ENCODE measurements at regions not wholly inside any gene's neighbourhood (a gene's known extent, or its start where the extent isn't known, plus 50 kb on each side); places are given as distances from the start of the nearest gene placed in this dataset.

DNA sequence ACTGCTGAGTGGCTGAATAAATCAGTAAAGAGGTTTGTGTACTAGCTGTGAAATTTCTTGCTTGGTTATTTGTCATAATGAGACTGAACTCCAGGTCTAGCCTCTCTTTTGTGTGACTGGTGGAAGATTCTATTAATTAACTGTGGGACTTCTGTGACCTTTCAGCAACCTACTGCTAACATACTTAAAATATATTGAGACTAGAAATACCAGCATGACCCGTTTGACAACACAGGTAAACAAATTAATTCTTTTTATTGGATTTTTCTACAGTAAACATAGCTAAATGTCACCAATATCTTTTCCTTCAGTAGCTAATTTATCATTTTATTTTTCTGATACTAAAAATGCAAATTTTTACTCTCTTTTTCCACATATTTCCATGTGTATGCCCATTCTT is 390.4 kb upstream of the KCNN2 start:
- H3K27me3 ChIP-seq (ENCODE audit: control insufficient read depth, low read length): no peaks in the 10 kb centered on the region
- H3K4me1 ChIP-seq (ENCODE audit: control insufficient read depth, low read length): no peaks in the 10 kb centered on the region
- no peaks in the 10 kb centered on the region for H3K9me2 ChIP-seq (replicated peaks; ENCODE audit: control insufficient read depth, low read length)
- TF ChIP-seq EZH2phosphoT487 (IDR thresholded peaks at IDR 0.05; ENCODE audit: borderline replicate concordance, low read length): no peak
- no peak overlapping the region for H3K27ac ChIP-seq (ENCODE audit: low read depth, low read length)
- H3F3A ChIP-seq (ENCODE audit: control insufficient read depth, insufficient read depth): no peaks in the 10 kb centered on the region
- no peaks in the 10 kb centered on the region for H3K79me2 ChIP-seq (ENCODE audit: control insufficient read depth, low read length)
- H3K4me2 ChIP-seq (ENCODE audit: low read length): no peak overlapping the region
- no peaks in the 10 kb centered on the region for H3K9me3 ChIP-seq (ENCODE audit: control insufficient read depth, insufficient read depth, low read length)
- H4K20me1 ChIP-seq (ENCODE audit: control insufficient read depth, insufficient read depth, low read depth, low read length): no peaks in the 10 kb centered on the region
- no peak overlapping the region for H3K4me3 ChIP-seq (ENCODE audit: low read length)
- no peaks in the 10 kb centered on the region for H3K36me3 ChIP-seq (ENCODE audit: control insufficient read depth, low read length)

DNA sequence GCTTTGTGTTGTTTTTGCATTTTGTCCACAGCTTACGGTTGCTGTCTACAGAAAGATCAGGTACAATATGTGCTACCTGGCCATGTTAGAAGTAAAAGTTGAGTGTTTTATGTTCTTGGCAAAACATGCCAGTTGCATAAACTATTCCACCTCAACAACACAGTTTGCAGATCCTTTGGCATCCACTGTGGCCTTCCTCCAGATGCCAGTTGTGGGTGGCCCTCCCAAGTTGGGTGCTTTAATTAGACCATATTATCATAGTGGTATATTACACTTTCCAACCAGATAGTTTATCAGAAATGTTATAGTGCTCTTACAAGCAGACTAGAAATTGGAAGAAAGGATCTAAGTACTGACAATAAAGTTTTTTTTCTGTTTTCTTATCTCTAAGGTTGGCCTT is 386.9 kb upstream of the KCNN2 start:
- H4K20me1 ChIP-seq (ENCODE audit: control insufficient read depth, insufficient read depth, low read depth, low read length): no peaks in the 10 kb centered on the region
- TF ChIP-seq, protein P1, sequence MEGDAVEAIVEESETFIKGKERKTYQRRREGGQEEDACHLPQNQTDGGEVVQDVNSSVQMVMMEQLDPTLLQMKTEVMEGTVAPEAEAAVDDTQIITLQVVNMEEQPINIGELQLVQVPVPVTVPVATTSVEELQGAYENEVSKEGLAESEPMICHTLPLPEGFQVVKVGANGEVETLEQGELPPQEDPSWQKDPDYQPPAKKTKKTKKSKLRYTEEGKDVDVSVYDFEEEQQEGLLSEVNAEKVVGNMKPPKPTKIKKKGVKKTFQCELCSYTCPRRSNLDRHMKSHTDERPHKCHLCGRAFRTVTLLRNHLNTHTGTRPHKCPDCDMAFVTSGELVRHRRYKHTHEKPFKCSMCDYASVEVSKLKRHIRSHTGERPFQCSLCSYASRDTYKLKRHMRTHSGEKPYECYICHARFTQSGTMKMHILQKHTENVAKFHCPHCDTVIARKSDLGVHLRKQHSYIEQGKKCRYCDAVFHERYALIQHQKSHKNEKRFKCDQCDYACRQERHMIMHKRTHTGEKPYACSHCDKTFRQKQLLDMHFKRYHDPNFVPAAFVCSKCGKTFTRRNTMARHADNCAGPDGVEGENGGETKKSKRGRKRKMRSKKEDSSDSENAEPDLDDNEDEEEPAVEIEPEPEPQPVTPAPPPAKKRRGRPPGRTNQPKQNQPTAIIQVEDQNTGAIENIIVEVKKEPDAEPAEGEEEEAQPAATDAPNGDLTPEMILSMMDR (IDR thresholded peaks at IDR 0.05; ENCODE audit: low read depth, low read length, poor library complexity, severe bottlenecking): no peak
- no peak for TF ChIP-seq EZH2phosphoT487 (IDR thresholded peaks at IDR 0.05; ENCODE audit: borderline replicate concordance, low read length)
- H3K4me1 ChIP-seq (ENCODE audit: control insufficient read depth, low read length): no peaks in the 10 kb centered on the region
- no peaks in the 10 kb centered on the region for H3K79me2 ChIP-seq (ENCODE audit: control insufficient read depth, low read length)
- no peaks in the 10 kb centered on the region for H3K36me3 ChIP-seq (ENCODE audit: control insufficient read depth, low read length)
- no peaks in the 10 kb centered on the region for H3K27me3 ChIP-seq (ENCODE audit: control insufficient read depth, low read length)
- no peak overlapping the region for H3K4me3 ChIP-seq (ENCODE audit: low read length)
- no peak overlapping the region for H3K27ac ChIP-seq (ENCODE audit: low read depth, low read length)
- no peaks in the 10 kb centered on the region for H3F3A ChIP-seq (ENCODE audit: control insufficient read depth, insufficient read depth)
- no peaks in the 10 kb centered on the region for H3K9me3 ChIP-seq (ENCODE audit: control insufficient read depth, insufficient read depth, low read length)
- no peak overlapping the region for H3K4me2 ChIP-seq (ENCODE audit: low read length)
- H3K9me2 ChIP-seq (replicated peaks; ENCODE audit: control insufficient read depth, low read length): no peaks in the 10 kb centered on the region

DNA sequence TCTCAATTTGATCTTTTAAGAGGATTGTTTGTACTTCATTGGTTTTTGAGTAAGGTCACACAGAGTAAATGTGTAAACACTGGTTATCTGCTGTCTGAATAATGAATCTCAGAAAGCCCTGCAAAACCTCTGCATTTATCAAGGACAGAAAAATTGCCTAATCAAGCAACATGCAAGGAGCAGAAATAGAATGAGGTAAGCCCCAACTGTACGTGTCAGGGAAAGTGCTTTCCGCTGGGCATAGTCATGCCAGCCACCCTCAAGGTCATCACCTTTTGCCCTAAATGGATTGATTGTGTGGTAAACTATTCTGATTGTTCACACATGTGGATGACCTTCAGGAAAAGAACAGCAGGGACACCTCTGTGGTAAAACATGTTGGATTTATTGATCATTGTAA is 376.9 kb upstream of the KCNN2 start:
- no peaks in the 10 kb centered on the region for H4K20me1 ChIP-seq (ENCODE audit: control insufficient read depth, insufficient read depth, low read depth, low read length)
- H3K4me1 ChIP-seq (ENCODE audit: control insufficient read depth, low read length): no peaks in the 10 kb centered on the region
- no peak overlapping the region for H3K27ac ChIP-seq (ENCODE audit: low read depth, low read length)

DNA sequence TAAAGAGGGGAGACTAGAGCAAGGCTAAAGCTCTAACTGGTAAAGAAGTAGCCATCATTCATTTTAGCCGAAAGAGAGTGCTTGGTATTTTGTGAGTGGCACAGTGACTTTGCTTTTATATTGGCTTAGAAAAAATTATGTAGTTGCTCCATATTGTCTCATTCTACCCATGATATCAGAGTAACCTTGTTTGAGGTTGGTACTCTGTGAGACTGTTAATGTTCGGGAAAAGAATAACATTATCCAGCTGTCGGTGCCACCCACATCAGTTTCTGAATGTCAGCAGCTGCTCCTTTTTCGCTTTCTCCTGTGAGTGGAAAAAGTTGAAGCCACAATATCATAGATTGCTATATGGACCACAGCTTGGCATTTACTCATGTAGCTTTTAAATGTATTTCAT is 376.4 kb upstream of the KCNN2 start:
- H3K9me3 ChIP-seq (ENCODE audit: control insufficient read depth, insufficient read depth, low read length): no peaks in the 10 kb centered on the region
- TF ChIP-seq, protein P1 (IDR thresholded peaks at IDR 0.05; ENCODE audit: low read depth, low read length, poor library complexity, severe bottlenecking): no peak
- TF ChIP-seq EZH2phosphoT487 (IDR thresholded peaks at IDR 0.05; ENCODE audit: borderline replicate concordance, low read length): no peak
- H3K4me3 ChIP-seq (ENCODE audit: low read length): no peak overlapping the region
- H3K4me1 ChIP-seq (ENCODE audit: control insufficient read depth, low read length): no peaks in the 10 kb centered on the region
- H3K27ac ChIP-seq (ENCODE audit: low read depth, low read length): no peak overlapping the region
- H3K79me2 ChIP-seq (ENCODE audit: control insufficient read depth, low read length): no peaks in the 10 kb centered on the region
- H3K9me2 ChIP-seq (replicated peaks; ENCODE audit: control insufficient read depth, low read length): no peaks in the 10 kb centered on the region; the same call in 1 of the 2 replicates
- no peaks in the 10 kb centered on the region for H3K27me3 ChIP-seq (ENCODE audit: control insufficient read depth, low read length)
- H3K36me3 ChIP-seq (ENCODE audit: control insufficient read depth, low read length): no peaks in the 10 kb centered on the region
- H3K4me2 ChIP-seq (ENCODE audit: low read length): no peak overlapping the region
- no peaks in the 10 kb centered on the region for H4K20me1 ChIP-seq (ENCODE audit: control insufficient read depth, insufficient read depth, low read depth, low read length)
- no peaks in the 10 kb centered on the region for H3F3A ChIP-seq (ENCODE audit: control insufficient read depth, insufficient read depth)

More for the DNA sequence above, 376.9 kb upstream of the KCNN2 start:
- H3K4me3 ChIP-seq (ENCODE audit: low read length): no peak overlapping the region
- H3K27me3 ChIP-seq (ENCODE audit: control insufficient read depth, low read length): no peaks in the 10 kb centered on the region
- no peaks in the 10 kb centered on the region for H3K36me3 ChIP-seq (ENCODE audit: control insufficient read depth, low read length)
- H3K9me2 ChIP-seq (replicated peaks; ENCODE audit: control insufficient read depth, low read length): no peaks in the 10 kb centered on the region; the same call in 1 of the 2 replicates
- H3K4me2 ChIP-seq (ENCODE audit: low read length): no peak overlapping the region
- H3K9me3 ChIP-seq (ENCODE audit: control insufficient read depth, insufficient read depth, low read length): no peaks in the 10 kb centered on the region
- no peaks in the 10 kb centered on the region for H3F3A ChIP-seq (ENCODE audit: control insufficient read depth, insufficient read depth)
- no peaks in the 10 kb centered on the region for H3K79me2 ChIP-seq (ENCODE audit: control insufficient read depth, low read length)
- TF ChIP-seq, protein P1 (IDR thresholded peaks at IDR 0.05; ENCODE audit: low read depth, low read length, poor library complexity, severe bottlenecking): no peak
- TF ChIP-seq EZH2phosphoT487 (IDR thresholded peaks at IDR 0.05; ENCODE audit: borderline replicate concordance, low read length): no peak
